ENCODE measurements at regions not wholly inside any gene's neighbourhood (a gene's known extent, or its start where the extent isn't known, plus 50 kb on each side); places are given as distances from the start of the nearest gene placed in this dataset.
"Not testable (repeated sequence)": the region's sequence is repeated elsewhere in the genome, so short reads cannot be mapped to it uniquely, and the experiment has no call there.

- no peak for DNase-seq (ENCODE audit: low read depth in 4 of 4, low spot score in 3 of 4)
Measured at GRCh38 chr5:56733580-56733979, 81.8 kb upstream of the MAP3K1 start.

GRCh38 chr5:56732121-56732520 is 83.2 kb upstream of the MAP3K1 start:
- no peak for DNase-seq (ENCODE audit: low read depth in 4 of 4, low spot score in 3 of 4)

- DNase-seq (ENCODE audit: low read depth in 4 of 4, low spot score in 3 of 4) = not testable (repeated sequence)
Measured at GRCh38 chr5:56731473-56731872, 83.9 kb upstream of the MAP3K1 start.

GRCh38 chr5:56729488-56729887 is 85.9 kb upstream of the MAP3K1 start:
- no peak for DNase-seq (ENCODE audit: low read depth in 4 of 4, low spot score in 3 of 4)

- DNase-seq (ENCODE audit: low read depth in 4 of 4, low spot score in 3 of 4) = no peak
Measured at GRCh38 chr5:56725711-56726411, 89.5 kb upstream of the MAP3K1 start.

GRCh38 chr5:56724857-56725256 is 90.5 kb upstream of the MAP3K1 start:
- DNase-seq (ENCODE audit: low read depth in 4 of 4, low spot score in 3 of 4) = not testable (repeated sequence)

- DNase-seq (ENCODE audit: low read depth in 4 of 4, low spot score in 3 of 4) = no peak
Measured at GRCh38 chr5:56722317-56722716, 93.0 kb upstream of the MAP3K1 start.

- DNase-seq (ENCODE audit: low read depth in 4 of 4, low spot score in 3 of 4) = no peak
Measured at GRCh38 chr5:56717253-56717987, 97.9 kb upstream of the MAP3K1 start.

GRCh38 chr5:56715986-56716385 is 99.4 kb upstream of the MAP3K1 start:
- no peak for DNase-seq (ENCODE audit: low read depth in 4 of 4, low spot score in 3 of 4)

GRCh38 chr5:56712895-56713591 is 102.3 kb upstream of the MAP3K1 start:
- DNase-seq (ENCODE audit: low read depth in 4 of 4, low spot score in 3 of 4) = no peak

- no peak for DNase-seq (ENCODE audit: low read depth in 4 of 4, low spot score in 3 of 4)
Measured at GRCh38 chr5:56710826-56711590, 104.3 kb upstream of the MAP3K1 start.

GRCh38 chr5:56706504-56706903 is 108.8 kb upstream of the MAP3K1 start:
- no peak for DNase-seq (ENCODE audit: low read depth in 4 of 4, low spot score in 3 of 4)

- no peak for DNase-seq (ENCODE audit: low read depth in 4 of 4, low spot score in 3 of 4)
Measured at GRCh38 chr5:56705217-56705616, 110.1 kb upstream of the MAP3K1 start.

GRCh38 chr5:56703952-56704351 is 111.4 kb upstream of the MAP3K1 start:
- no peak for DNase-seq (ENCODE audit: low read depth in 4 of 4, low spot score in 3 of 4)

GRCh38 chr5:56700711-56701110 is 114.6 kb upstream of the MAP3K1 start:
- no peak for DNase-seq (ENCODE audit: low read depth in 4 of 4, low spot score in 3 of 4)

- DNase-seq (ENCODE audit: low read depth in 4 of 4, low spot score in 3 of 4) = no peak
Measured at GRCh38 chr5:56699538-56699937, 115.8 kb upstream of the MAP3K1 start.

- DNase-seq (ENCODE audit: low read depth in 4 of 4, low spot score in 3 of 4) = no peak
Measured at GRCh38 chr5:56698463-56699381, 116.6 kb upstream of the MAP3K1 start.

GRCh38 chr5:56696900-56697299 is 118.4 kb upstream of the MAP3K1 start:
- DNase-seq (ENCODE audit: low read depth in 4 of 4, low spot score in 3 of 4) = no peak

- no peak for DNase-seq (ENCODE audit: low read depth in 4 of 4, low spot score in 3 of 4)
Measured at GRCh38 chr5:56693220-56693579, 122.1 kb upstream of the MAP3K1 start.

Measured in left renal pelvis (tissue), 4 donors.